Naive thymus-derived CD8-positive, alpha-beta T cell (primary cell): ENCODE measurements at regions not wholly inside any gene's neighbourhood (a gene's known extent, or its start where the extent isn't known, plus 50 kb on each side); places are given as distances from the start of the nearest gene placed in this dataset.

ENCODE experiments used
- ATAC-seq, 2 donors: fragments of 150-1000 bp; cut with Tn5 transposase in 1 of 2; sonication (Bioruptor Pico), chemical (Tn5 transposase) in 1 of 2; 1 replicate in 1 of 2; 2 replicates in 1 of 2; pipeline ENCODE4 v1.10.0; 2021; ENCODE audit warnings: mild to moderate bottlenecking in 2 of 2, moderate library complexity in 2 of 2
- POLR2A ChIA-PET: fragments of 350-600 bp; sonication (Branson Sonifier 250); formaldehyde crosslinking; loops from one replicate; lab custom pipeline; 2021; ENCODE audit warnings: antibody characterized with exemption; lab: Charles Lee
- DNase-seq, 10 donors: peaks; one replicate each; pipeline versions ENCODE4 v3.0.0 to v3.0.0-alpha.2; 2020 to 2022
- H3K27ac Mint-ChIP-seq, 10 donors: one replicate each; pipeline ENCODE4 v1.8.0; 2020 to 2022; ENCODE audit warnings: mild to moderate bottlenecking in 10 of 10, mixed read lengths in 10 of 10, moderate library complexity in 4 of 10, inconsistent platforms in 1 of 10
- H3K27me3 Mint-ChIP-seq, 5 donors: one replicate each; pipeline ENCODE4 v1.8.0; 2021 to 2022; ENCODE audit warnings: mixed read lengths in 5 of 5
- H3K36me3 Mint-ChIP-seq, 3 donors: one replicate each; pipeline ENCODE4 v1.8.0; 2020 to 2022; ENCODE audit warnings: mixed read lengths in 3 of 3, mild to moderate bottlenecking in 2 of 3, inconsistent platforms in 1 of 3
- H3K4me1 Mint-ChIP-seq, 4 donors: one replicate each; pipeline ENCODE4 v1.8.0; 2021 to 2022; ENCODE audit warnings: mixed read lengths in 4 of 4
- H3K4me3 Mint-ChIP-seq, 10 donors: one replicate each; pipeline ENCODE4 v1.8.0; 2020 to 2022; ENCODE audit warnings: mild to moderate bottlenecking in 10 of 10, mixed read lengths in 10 of 10, moderate library complexity in 6 of 10, inconsistent platforms in 1 of 10
- H3K9me3 Mint-ChIP-seq, 9 donors: one replicate each; pipeline ENCODE4 v1.8.0; 2020 to 2022; ENCODE audit warnings: mixed read lengths in 9 of 9, mild to moderate bottlenecking in 3 of 9, inconsistent platforms in 1 of 9, moderate library complexity in 1 of 9

DNA sequence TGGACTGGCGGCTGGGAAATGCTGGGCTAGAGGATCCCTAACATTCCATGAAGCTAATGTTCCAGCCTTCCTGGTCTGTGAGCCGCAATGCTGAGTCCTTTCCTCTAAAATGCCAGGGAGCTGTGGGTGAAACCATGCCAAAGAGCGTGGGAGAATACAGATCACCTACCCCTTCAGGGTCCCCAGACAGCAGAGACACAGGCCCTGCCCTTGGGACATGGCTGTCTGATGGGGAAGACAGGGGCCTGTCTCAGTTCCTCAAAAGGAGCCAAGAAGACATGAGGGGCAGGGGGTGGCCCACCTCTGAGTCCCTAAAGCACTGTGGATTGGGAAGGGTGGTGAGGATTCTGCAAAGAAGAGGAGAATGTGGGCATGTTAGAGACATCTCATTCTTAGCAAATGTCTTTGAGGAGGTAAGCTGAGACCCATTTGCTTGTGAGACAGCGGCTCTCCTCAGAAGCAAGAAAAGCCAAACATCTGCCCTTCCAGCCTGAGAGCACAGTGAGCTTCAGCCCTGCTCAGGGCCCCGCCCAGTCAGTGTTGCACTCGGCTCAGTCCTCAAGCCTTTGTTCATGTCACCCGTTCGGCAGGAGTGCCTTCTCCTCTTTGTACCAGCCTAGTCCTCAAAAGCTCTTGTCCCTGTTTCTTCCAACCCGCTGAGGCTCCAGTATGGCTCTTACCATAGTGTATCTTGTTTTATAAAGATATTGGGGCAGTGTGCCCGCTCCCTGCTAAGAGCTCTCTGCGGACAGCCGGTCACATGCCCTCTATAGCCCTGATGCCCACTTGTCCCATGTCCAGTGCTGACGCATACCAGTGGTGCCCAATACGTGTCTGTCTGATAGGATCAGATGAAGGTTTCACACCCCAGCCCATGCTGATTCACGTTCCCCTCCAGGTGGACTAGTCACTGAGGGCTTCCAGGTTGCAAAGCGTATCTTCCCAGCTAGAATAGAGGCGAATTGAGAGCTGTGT is 286.2 kb downstream of the CYP26B1 start:
- POLR2A ChIA-PET, result no interaction called here
- ATAC-seq, result no peak
- peaks cover 0 to 6% (median 0%) of the 10 kb centered on the region in 9 donors for H3K9me3 Mint-ChIP-seq
- H3K4me1 Mint-ChIP-seq, result no peaks in the 10 kb centered on the region
- no peak overlapping the region for H3K27ac Mint-ChIP-seq
- DNase-seq, result peak in 1 of 10 donors; percentile 3
- H3K27me3 Mint-ChIP-seq, result peaks cover 0 to 43% (median 9%) of the 10 kb centered on the region in 5 donors
- no peak overlapping the region for H3K4me3 Mint-ChIP-seq
- peaks cover 0 to 5% (median 0%) of the 10 kb centered on the region in 3 donors for H3K36me3 Mint-ChIP-seq

DNA sequence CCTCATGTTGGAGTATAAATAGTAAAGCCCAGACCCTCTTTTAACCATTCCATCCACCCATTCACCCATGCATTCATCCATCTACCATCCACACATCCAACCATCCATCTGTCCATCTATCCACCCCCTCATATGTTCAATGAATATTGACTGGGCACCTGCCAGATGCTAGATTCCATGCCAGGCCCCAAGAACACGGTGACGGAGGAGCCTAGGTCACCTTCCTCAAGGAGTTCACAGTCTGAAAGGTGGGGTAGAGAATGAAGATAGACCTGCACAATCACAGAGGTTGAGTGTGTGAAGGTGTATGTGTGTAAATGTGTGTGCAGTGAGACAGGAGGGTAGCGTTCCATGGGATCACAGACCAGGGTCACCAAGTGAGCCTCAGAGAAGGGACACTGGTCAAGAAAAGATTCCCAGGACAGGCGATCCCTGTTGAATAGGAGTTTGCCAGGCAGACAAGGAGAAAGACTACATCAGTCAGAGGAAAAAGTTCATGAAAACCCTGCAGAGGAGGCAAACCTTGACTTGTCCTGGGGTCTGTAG is 287.2 kb downstream of the CYP26B1 start:
- H3K4me3 Mint-ChIP-seq, result no peak overlapping the region
- POLR2A ChIA-PET, result no interaction called here
- H3K27me3 Mint-ChIP-seq, result peaks cover 0 to 44% (median 9%) of the 10 kb centered on the region in 5 donors
- no peaks in the 10 kb centered on the region for H3K4me1 Mint-ChIP-seq
- peak in 1 of 10 donors; percentile 4 for DNase-seq
- peaks cover 0 to 5% (median 0%) of the 10 kb centered on the region in 3 donors for H3K36me3 Mint-ChIP-seq
- ATAC-seq, result no peak
- peaks cover 0 to 16% (median 4%) of the 10 kb centered on the region in 9 donors for H3K9me3 Mint-ChIP-seq
- H3K27ac Mint-ChIP-seq, result no peak overlapping the region

DNA sequence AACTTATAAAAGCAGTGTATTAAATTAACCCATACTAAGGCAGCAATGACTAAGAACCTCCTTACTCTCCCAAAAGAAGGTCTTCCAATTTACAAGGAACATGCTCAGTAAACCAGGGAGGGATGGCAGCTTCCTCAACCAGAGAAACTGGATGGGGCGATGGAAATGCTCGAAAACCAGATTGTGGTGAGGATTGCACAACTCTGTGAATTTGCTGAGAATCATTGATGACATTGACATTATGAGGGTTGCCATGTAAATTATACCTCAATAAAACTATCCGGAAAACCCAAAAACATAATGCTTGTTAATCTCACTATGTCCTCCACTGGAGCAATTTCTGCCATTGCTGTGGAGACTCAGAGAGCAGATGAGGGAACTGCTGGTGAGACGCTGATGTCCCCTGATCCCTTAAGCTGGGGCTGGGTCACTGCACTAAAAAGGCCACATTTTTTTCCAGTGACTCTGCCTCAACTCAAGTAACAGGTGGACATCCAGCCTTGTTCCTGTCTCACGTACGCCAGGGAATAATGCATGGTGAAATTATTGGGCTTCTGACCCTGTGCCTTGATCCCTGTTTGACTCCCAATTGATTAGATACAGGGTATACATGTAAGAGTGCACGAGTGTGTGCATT is 288.3 kb downstream of the CYP26B1 start:
- Mint-ChIP-seq H3K36me3 (peaks cover 0 to 8% (median 0%) of the 10 kb centered on the region in 3 donors), H3K9me3 (peaks cover 0 to 22% (median 5%) of the 10 kb centered on the region in 9 donors), H3K4me1 (no peaks in the 10 kb centered on the region), H3K27me3 (peaks cover 0 to 37% (median 8%) of the 10 kb centered on the region in 5 donors), H3K27ac (no peak overlapping the region), H3K4me3 (no peak overlapping the region)
- DNase-seq (no peak), ATAC-seq (no peak)
- POLR2A ChIA-PET, result no interaction called here

DNA sequence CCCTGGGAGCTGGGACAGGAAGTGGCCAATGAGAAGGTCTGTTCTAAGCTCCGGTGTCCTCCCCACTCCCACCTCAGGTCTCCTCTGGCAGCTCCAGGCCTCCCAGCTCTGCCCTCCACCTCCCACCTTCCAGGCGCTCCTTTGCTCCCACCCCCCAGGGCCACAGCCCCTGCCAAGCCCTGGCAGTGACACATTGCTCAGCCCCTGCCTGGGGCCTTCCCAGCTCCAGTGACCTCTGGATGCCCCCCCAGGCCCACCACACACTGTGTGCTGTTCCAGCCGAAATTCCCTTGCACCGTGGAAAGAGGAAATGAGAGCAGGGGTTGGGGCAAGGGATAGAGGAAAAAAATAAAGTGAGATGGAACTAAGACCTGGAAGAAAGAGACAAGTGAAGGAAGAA is 289.6 kb downstream of the CYP26B1 start:
- no peaks in the 10 kb centered on the region for H3K4me1 Mint-ChIP-seq
- peaks cover 0 to 8% (median 0%) of the 10 kb centered on the region in 3 donors for H3K36me3 Mint-ChIP-seq
- POLR2A ChIA-PET, result no interaction called here
- ATAC-seq (no peak), DNase-seq (no peak)
- no peak overlapping the region for H3K27ac Mint-ChIP-seq
- peaks cover 0 to 22% (median 5%) of the 10 kb centered on the region in 9 donors for H3K9me3 Mint-ChIP-seq
- H3K27me3 Mint-ChIP-seq, result peaks cover 1 to 37% (median 8%) of the 10 kb centered on the region in 5 donors
- H3K4me3 Mint-ChIP-seq, result no peak overlapping the region

DNA sequence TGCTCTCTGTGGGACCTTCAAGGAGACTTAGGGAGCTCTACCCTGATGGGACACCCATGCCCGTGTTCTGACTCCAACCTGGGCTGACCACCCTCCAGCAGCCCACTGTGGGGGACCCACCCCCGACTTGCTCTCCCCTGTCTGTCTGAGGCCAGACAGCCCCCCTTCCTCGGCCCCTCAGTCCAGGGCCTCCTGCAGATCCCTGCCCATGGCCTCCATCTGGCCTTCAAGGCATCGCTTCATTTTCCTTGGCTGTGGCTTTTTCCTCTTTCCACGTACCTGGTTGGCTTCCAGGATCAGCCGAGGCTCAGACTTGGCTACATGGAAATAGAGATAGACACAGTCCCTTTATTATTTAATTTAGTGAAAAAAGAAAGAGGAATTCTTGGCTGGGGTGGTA is 290.0 kb downstream of the CYP26B1 start:
- POLR2A ChIA-PET, result no interaction called here

DNA sequence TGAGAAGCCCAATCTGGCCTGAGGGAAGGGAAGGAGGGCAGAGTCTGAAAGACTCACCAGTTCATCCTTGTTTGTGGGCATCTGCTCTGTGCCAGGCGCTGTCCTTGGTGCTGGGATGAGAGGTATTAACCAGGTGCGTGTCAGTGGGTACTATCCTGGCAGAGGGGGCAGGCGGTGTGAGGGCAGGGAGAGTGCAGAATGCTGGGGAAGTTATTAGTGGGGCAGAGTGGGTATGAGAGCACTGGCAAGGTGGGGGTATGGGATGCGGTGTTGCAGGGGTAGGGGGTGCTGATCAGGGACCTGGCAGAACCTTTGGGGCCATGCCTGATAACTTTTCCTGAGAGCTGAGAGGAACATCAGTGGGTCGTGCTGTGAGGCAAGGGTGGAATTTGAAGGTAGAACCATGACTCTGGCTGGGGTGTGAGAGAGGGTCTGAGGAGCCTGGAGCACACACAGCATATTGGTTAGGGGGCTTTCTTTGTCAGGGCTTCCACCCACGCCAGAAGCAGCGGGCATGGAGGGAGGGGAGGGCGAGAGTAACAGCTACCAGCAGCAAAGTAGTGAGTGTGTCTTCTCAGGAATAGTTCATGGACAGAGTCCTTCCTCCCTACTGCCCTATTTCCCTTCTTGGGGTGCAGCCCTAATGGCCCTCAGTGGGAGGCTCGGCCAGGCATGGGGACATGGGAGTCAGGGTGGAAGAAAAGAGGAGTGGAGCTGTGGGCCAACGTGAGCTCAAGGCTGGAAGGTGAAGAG is 290.7 kb downstream of the CYP26B1 start:
- Mint-ChIP-seq H3K9me3 (peaks cover 0 to 22% (median 5%) of the 10 kb centered on the region in 9 donors), H3K27ac (no peak overlapping the region), H3K4me1 (no peaks in the 10 kb centered on the region), H3K27me3 (peaks cover 1 to 37% (median 6%) of the 10 kb centered on the region in 5 donors), H3K4me3 (no peak overlapping the region), H3K36me3 (peaks cover 0 to 8% (median 0%) of the 10 kb centered on the region in 3 donors)
- POLR2A ChIA-PET, result no interaction called here
- ATAC-seq (no peak), DNase-seq (no peak)

More for the DNA sequence above, 290.0 kb downstream of the CYP26B1 start:
- Mint-ChIP-seq H3K9me3 (peaks cover 0 to 22% (median 5%) of the 10 kb centered on the region in 9 donors), H3K27ac (no peak overlapping the region), H3K27me3 (peaks cover 1 to 37% (median 8%) of the 10 kb centered on the region in 5 donors), H3K4me1 (no peaks in the 10 kb centered on the region), H3K4me3 (no peak overlapping the region), H3K36me3 (peaks cover 0 to 8% (median 0%) of the 10 kb centered on the region in 3 donors)
- DNase-seq (no peak), ATAC-seq (no peak)

DNA sequence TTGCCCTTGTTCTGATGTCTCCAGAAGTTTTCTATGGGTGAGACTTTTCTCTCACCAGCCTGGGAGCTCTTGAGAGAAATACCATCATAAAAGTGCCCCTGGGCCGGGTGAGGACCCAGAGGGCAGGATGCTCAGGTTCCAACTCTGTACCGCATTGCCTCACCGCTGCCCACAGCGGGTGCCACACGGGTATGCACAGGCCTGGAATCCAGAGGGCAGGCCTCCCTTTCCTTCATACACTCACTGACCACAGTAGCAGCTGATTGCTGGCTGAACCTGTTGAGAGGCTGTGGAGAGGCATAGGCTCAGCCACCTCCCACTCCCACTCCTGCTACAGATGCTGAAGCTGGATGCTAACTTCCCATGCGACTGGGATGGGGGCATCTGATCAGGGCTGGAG is 293.8 kb downstream of the CYP26B1 start:
- H3K4me3 Mint-ChIP-seq, result no peak overlapping the region
- peaks cover 0 to 22% (median 5%) of the 10 kb centered on the region in 9 donors for H3K9me3 Mint-ChIP-seq
- DNase-seq (no peak), ATAC-seq (no peak)
- H3K27me3 Mint-ChIP-seq, result peaks cover 1 to 26% (median 19%) of the 10 kb centered on the region in 5 donors
- no peaks in the 10 kb centered on the region for H3K4me1 Mint-ChIP-seq
- no peak overlapping the region for H3K27ac Mint-ChIP-seq
- H3K36me3 Mint-ChIP-seq, result peaks cover 0 to 7% (median 0%) of the 10 kb centered on the region in 3 donors
- POLR2A ChIA-PET, result no interaction called here

DNA sequence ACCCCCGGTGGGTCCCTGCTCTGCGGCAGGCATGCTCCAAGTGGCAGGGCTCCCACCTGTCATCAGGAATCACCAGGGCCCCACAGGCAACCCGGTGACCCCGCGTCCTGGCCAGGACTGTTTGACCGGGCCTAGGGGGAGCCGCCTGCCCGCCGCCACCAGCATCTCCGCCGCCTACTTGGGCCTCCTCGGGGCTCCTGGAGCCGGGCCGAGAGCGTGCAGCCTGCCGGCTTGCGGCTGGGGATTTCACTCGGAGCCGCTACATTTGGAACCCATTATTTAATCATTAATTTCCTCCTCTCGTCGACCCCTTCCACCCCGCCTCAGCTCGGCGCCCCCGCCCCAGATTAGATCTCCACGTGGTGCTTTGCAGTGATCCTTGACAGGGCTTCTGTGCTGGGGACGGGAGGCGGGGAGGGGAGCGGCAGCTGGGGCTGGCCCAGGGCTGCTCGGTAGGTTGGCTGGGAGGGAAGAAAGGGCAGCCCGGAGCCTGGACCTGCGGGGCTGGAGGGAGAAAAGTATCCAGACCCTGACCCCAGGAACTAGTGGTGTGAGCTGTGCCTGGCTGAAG is 295.4 kb downstream of the CYP26B1 start:
- H3K27ac Mint-ChIP-seq, result no peak overlapping the region
- H3K9me3 Mint-ChIP-seq, result peaks cover 0 to 22% (median 5%) of the 10 kb centered on the region in 9 donors
- POLR2A ChIA-PET, result no interaction called here
- H3K4me1 Mint-ChIP-seq, result no peaks in the 10 kb centered on the region
- H3K4me3 Mint-ChIP-seq, result no peak overlapping the region
- DNase-seq, result no peak
- H3K27me3 Mint-ChIP-seq, result peaks cover 1 to 23% (median 17%) of the 10 kb centered on the region in 5 donors
- no peak for ATAC-seq
- H3K36me3 Mint-ChIP-seq, result peaks cover 0 to 4% (median 0%) of the 10 kb centered on the region in 3 donors

DNA sequence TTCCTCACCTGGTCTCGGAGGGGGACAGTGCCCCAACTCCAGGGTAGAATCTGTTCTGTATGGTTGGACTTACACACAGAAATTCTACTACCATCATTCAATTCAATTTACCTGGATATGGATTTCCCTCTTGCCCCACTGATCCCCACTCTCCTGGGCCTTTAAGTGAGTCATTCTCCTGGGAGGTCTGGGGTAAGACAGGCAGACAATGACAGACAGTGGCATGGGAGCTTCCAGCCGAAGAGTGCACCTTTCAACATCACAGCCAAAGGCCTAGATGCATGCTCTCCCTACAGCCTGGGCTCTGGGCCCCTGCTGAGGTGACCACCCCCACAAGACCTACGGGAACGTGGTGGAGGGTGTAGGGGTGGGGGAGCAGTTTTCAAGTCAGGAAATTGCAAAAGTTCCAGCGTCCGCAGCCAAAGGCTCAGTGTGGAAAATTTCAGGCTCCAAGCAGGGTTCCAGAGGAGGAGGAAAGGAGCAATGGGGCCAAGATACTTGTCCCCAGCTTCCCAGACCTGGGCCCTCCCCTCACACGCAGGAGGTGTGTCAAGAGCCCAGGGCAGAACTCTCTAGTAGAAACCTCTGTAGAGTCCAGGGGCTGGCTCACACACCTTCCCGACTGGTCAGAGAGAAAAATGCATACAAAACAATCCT is 296.4 kb downstream of the CYP26B1 start:
- Mint-ChIP-seq H3K9me3 (peaks cover 0 to 13% (median 5%) of the 10 kb centered on the region in 9 donors), H3K27me3 (peaks cover 1 to 23% (median 9%) of the 10 kb centered on the region in 5 donors), H3K36me3 (peaks cover 0 to 4% (median 0%) of the 10 kb centered on the region in 3 donors), H3K4me3 (no peak overlapping the region), H3K27ac (no peak overlapping the region), H3K4me1 (no peaks in the 10 kb centered on the region)
- POLR2A ChIA-PET, result no interaction called here
- no peak for DNase-seq
- no peak for ATAC-seq

DNA sequence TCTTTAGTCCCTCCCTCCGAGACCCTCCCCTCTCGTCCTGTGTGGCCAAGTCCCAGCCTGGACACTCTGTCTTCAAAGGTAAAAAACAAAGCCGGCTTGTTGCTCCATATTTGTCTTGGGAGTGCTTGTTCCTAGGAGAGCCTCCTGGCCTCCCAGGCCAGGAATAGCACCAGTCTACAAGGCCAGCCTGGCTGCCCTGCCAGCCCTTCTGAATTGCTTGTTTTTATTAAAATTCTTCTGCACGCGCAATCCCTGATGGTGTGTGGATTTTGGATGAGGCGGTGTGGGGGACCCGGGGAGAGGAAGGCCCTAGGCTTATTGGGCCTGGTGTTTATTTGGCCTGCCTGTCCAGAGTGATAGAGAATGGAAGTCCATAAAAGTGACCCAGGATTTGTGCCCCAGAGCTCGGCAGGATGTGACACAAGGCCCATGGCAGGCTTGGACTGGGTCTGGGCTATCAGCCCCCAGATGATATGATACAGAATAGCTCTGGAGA is 297.3 kb downstream of the CYP26B1 start:
- Mint-ChIP-seq H3K9me3 (peaks cover 0 to 5% (median under 1%) of the 10 kb centered on the region in 9 donors), H3K4me1 (no peaks in the 10 kb centered on the region), H3K27me3 (peaks cover 1 to 16% (median 9%) of the 10 kb centered on the region in 5 donors), H3K36me3 (peaks cover 0 to 4% (median 0%) of the 10 kb centered on the region in 3 donors), H3K27ac (no peak overlapping the region), H3K4me3 (no peak overlapping the region)
- DNase-seq (no peak), ATAC-seq (no peak)
- POLR2A ChIA-PET, result no interaction called here

DNA sequence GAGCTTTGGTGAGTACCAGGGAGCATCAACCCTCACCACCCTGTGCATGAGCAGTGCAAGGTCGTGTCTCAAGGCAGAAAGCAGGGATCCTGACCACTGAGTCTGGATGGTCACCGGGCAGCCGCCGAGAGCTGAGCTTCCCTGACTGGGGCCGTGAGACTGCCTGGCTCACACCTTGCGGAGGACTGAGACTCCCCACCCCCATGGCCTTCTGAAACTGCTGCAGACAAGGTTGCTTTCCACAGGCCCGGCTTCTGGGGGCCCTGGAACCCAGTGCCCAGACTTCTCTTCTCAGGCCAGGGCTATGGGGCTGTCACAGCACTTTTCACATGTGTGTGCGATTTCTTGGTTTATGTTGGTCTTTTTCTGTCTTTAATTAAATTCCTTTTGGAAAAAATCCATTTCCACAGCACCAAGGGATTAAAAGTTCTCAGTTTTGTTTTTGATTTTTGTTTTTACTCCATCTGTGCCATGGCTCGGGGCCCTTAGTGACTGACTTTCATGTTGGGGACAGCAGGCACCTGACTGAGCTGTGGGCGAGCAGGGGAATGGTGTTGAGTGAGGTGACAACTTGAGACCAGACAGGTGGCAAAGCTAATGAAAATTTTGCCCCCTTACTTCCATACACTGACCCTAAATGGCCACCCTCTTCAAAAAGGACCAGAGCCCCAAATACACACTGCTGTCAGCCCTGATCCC is 297.9 kb downstream of the CYP26B1 start:
- H3K9me3 Mint-ChIP-seq, result peaks cover 0 to 5% (median 0%) of the 10 kb centered on the region in 9 donors
- DNase-seq, result no peak
- no peak overlapping the region for H3K27ac Mint-ChIP-seq
- POLR2A ChIA-PET, result no interaction called here
- ATAC-seq, result no peak
- H3K4me1 Mint-ChIP-seq, result no peaks in the 10 kb centered on the region
- H3K27me3 Mint-ChIP-seq, result peaks cover 1 to 16% (median 9%) of the 10 kb centered on the region in 5 donors
- peaks cover 0 to under 1% (median 0%) of the 10 kb centered on the region in 3 donors for H3K36me3 Mint-ChIP-seq
- no peak overlapping the region for H3K4me3 Mint-ChIP-seq
